ENCODE measurements at regions not wholly inside any gene's neighbourhood (a gene's known extent, or its start where the extent isn't known, plus 50 kb on each side); places are given as distances from the start of the nearest gene placed in this dataset.
"Not testable (repeated sequence)": the region's sequence is repeated elsewhere in the genome, so short reads cannot be mapped to it uniquely, and the experiment has no call there.

DNA sequence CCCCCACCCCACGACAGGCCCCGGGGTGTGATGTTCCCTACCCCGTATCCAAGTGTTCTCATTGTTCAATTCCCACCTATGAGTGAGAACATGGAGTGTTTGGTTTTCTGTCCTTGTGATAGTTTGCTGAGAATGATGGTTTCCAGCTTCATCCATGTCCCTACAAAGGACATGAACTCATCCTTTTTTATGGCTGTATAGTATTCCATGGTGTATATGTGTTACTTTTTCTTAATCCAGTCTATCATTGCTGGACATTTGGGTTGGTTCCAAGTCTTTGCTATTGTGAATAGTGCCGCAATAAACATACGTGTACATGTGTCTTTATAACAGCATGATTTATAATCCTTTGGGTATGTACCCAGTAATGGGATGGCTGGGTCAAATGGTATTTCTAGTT lies 99.3 kb upstream of the RNU6-1 start:
- not testable (repeated sequence) for TF ChIP-seq POLR2A (IDR thresholded peaks at IDR 0.05; ENCODE audit: low read depth, low read length); POLR2AphosphoS5 (IDR thresholded peaks at IDR 0.05; ENCODE audit: insufficient read depth, low read depth, low read length)
